ENCODE measurements at regions not wholly inside any gene's neighbourhood (a gene's known extent, or its start where the extent isn't known, plus 50 kb on each side); places are given as distances from the start of the nearest gene placed in this dataset.

DNA sequence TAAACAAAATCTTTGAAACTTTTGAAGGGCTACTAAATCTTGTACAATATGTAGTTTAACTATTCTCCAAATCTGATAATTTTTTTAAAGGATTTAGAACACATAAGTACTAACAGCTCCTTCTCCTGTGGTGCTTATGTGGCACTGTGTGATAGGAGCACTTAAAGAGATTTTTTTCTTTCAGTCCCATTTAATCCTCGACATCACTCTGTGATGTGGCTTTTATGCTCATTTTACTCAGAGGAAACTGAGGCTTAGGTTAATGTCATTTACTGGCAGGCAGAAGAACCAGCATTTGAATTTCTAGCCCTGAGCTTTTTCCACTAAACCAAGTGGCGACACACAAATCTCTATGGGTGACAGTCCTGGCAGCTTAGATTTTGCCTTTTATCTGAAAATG, 92.4 kb downstream of the SAMD9 start:
- TF ChIP-seq YY1 (IDR thresholded peaks at IDR 0.05; ENCODE audit: insufficient read depth, insufficient read length) (no peak), SUZ12 (IDR thresholded peaks at IDR 0.05; ENCODE audit: extremely low read depth, insufficient read depth, insufficient read length) (no peak), ZNF274 (IDR thresholded peaks at IDR 0.05; ENCODE audit: low read depth, low read length) (no peak)
